ENCODE measurements at regions not wholly inside any gene's neighbourhood (a gene's known extent, or its start where the extent isn't known, plus 50 kb on each side); places are given as distances from the start of the nearest gene placed in this dataset.

DNA sequence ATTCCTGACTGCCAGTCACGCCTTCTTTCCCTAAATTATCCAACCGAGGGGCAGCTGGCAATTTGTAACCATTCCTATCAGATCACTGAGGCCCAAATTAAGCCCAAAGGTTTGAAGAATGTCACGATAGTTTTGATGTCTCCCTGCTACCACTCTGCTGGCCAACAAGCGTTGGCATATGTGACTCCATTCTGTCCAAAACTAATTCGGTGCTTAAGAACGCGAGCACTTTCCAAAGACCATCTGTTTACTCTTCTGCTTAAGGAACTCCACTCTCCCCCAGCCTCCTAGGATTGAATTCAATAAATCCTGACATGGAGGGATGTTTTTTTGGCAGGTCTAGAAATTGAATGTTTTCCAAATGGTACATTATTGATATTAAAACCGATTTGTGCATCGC is 131.5 kb upstream of the CTBP2 start:
- TF ChIP-seq, protein P1, sequence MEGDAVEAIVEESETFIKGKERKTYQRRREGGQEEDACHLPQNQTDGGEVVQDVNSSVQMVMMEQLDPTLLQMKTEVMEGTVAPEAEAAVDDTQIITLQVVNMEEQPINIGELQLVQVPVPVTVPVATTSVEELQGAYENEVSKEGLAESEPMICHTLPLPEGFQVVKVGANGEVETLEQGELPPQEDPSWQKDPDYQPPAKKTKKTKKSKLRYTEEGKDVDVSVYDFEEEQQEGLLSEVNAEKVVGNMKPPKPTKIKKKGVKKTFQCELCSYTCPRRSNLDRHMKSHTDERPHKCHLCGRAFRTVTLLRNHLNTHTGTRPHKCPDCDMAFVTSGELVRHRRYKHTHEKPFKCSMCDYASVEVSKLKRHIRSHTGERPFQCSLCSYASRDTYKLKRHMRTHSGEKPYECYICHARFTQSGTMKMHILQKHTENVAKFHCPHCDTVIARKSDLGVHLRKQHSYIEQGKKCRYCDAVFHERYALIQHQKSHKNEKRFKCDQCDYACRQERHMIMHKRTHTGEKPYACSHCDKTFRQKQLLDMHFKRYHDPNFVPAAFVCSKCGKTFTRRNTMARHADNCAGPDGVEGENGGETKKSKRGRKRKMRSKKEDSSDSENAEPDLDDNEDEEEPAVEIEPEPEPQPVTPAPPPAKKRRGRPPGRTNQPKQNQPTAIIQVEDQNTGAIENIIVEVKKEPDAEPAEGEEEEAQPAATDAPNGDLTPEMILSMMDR (conservative IDR thresholded peaks at IDR 0.05; ENCODE audit: low read depth, low read length), result no peak
- TF ChIP-seq EZH2 (IDR thresholded peaks at IDR 0.05; ENCODE audit: borderline replicate concordance, low read depth, low read length, poor library complexity, severe bottlenecking), result no peak
